Mucosa of descending colon (tissue), 3 donors: ENCODE measurements at regions not wholly inside any gene's neighbourhood (a gene's known extent, or its start where the extent isn't known, plus 50 kb on each side); places are given as distances from the start of the nearest gene placed in this dataset.

ENCODE experiments used
- ATAC-seq: fragments of 200-7000 bp; cut with Tn5 transposase; one replicate; pipeline ENCODE4 v1.9.1; 2020; ENCODE audit warnings: mild to moderate bottlenecking, moderate library complexity
- DNase-seq, 3 donors: peaks; one replicate each; pipeline ENCODE4 v3.0.0-alpha.2; 2020
- H3K36me3 ChIP-seq: fragments of 200-600 bp; one replicate; pipeline ENCODE4 v1.8.0; 2021; ENCODE audit warnings: low read depth, mild to moderate bottlenecking
- H3K4me1 ChIP-seq: fragments of 200-600 bp; one replicate; pipeline ENCODE4 v1.8.0; 2021; ENCODE audit warnings: low read depth, mild to moderate bottlenecking
- H3K4me3 ChIP-seq: fragments of 200-600 bp; one replicate; pipeline ENCODE4 v1.8.0; 2021; ENCODE audit warnings: mild to moderate bottlenecking
- H3K9me3 ChIP-seq: fragments of 200-600 bp; one replicate; pipeline ENCODE4 v1.8.0; 2021; ENCODE audit warnings: mild to moderate bottlenecking
- CTCF ChIP-seq: fragments of 200-600 bp; IDR thresholded peaks from one replicate; pipeline ENCODE4 v1.8.0; 2022; ENCODE audit warnings: antibody characterized with exemption, mild to moderate bottlenecking
- intact Hi-C, 2 donors: fragments of 100-400 bp; cut with DNase I in 1 of 2; cut with micrococcal nuclease in 1 of 2; formaldehyde crosslinking; loops; one replicate each; pipeline versions ENCODE4 v1.11.0 to v1.11.1; 2022; cut with DNase I, micrococcal nuclease
- donor health status: DM: no; HTN: no; CAD: no; lungs with moderate emphysema.
- donor health status: DM: no; HTN: no; CAD: no.
- donor health status: DM: no; HTN: yes; CAD: no.

- no peak for TF ChIP-seq CTCF
- Histone ChIP-seq H3K9me3 (no peaks in the 10 kb centered on the region), H3K36me3 (no peaks in the 10 kb centered on the region), H3K4me1 (no peaks in the 10 kb centered on the region), H3K4me3 (no peak overlapping the region)
- DNase-seq = no peak
- intact Hi-C loops = no loop called here
- ATAC-seq = no peak
These were observed 145.8 kb upstream of the SLC30A5 start for GRCh38 chr5:68947986-68948385.

DNA sequence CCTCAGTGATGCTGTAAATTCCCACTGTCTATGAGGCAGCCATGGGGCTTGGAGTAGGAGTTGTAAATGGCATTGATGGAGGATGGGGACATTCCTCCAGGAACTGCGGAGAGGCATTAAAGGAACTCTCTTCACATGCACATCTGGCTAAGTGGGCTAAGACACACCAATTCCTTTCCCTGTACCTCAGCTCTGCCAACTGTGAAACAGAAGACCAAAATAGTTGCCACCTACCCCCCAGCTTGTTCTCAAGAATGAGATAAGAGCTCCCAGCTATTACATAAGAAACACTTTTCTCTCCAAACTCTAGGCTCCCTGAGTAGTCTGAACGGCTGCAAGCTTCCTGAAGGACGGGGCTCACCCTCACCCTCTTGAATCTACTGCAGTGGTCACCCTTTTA is 144.6 kb upstream of the SLC30A5 start:
- Histone ChIP-seq H3K4me1 (no peaks in the 10 kb centered on the region), H3K4me3 (no peak overlapping the region), H3K36me3 (no peaks in the 10 kb centered on the region), H3K9me3 (no peaks in the 10 kb centered on the region)
- TF ChIP-seq CTCF = no peak
- ATAC-seq (no peak), DNase-seq (no peak)
- intact Hi-C loops = no loop called here

DNA sequence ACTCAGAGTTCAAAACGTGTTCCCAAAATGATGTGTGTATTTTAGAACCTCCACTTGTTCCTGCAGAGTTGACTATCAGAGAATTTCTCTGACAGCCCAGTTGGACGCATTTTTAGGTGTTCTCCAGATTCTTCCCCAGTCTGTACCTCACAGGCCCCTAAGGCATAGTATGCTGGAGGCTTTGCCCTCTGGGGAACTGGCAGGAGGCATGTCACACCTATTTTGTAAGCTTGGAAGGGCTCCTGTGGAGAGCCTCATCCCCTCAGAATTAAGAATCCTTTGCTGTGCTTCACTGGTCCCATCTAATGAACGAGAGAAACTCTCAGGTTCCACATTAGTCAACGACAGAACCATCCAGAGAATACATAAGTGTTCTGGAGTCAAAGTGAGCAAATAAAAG is 144.1 kb upstream of the SLC30A5 start:
- Histone ChIP-seq H3K9me3 (no peaks in the 10 kb centered on the region), H3K36me3 (no peaks in the 10 kb centered on the region), H3K4me3 (no peak overlapping the region), H3K4me1 (no peaks in the 10 kb centered on the region)
- TF ChIP-seq CTCF = no peak
- DNase-seq = no peak
- intact Hi-C loops = no loop called here
- ATAC-seq = no peak

GRCh38 chr5:68950125-68950524 is 143.7 kb upstream of the SLC30A5 start:
- no peaks in the 10 kb centered on the region for H3K4me1 ChIP-seq
- no peak overlapping the region for H3K4me3 ChIP-seq
- ATAC-seq = no peak
- TF ChIP-seq CTCF = no peak
- intact Hi-C loops = no loop called here
- no peaks in the 10 kb centered on the region for H3K36me3 ChIP-seq
- DNase-seq = no peak
- H3K9me3 ChIP-seq = no peaks in the 10 kb centered on the region

DNA sequence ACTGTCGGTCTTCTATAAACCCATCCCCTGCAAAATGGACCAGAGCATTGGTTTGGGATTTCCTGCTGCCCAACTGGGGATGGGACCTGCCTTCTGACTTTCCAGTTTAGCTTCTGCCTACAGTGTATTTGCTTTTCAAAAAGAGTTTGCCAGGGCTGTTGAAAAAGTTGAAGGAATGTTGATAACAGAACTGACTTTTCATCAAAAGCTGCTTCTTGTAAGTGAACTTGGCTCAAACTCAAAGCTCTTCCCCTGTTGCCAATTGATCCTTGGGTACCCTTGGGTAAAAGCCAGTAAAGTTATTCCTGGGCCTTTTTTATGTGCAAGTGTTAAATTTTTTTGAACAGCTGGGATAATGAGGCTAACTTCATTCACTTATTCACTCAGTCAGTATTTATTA is 142.9 kb upstream of the SLC30A5 start:
- Histone ChIP-seq H3K4me3 (no peak overlapping the region), H3K9me3 (no peaks in the 10 kb centered on the region), H3K36me3 (no peaks in the 10 kb centered on the region), H3K4me1 (no peaks in the 10 kb centered on the region)
- no peak for TF ChIP-seq CTCF
- no peak for ATAC-seq
- no peak for DNase-seq
- intact Hi-C loops = no loop called here

DNA sequence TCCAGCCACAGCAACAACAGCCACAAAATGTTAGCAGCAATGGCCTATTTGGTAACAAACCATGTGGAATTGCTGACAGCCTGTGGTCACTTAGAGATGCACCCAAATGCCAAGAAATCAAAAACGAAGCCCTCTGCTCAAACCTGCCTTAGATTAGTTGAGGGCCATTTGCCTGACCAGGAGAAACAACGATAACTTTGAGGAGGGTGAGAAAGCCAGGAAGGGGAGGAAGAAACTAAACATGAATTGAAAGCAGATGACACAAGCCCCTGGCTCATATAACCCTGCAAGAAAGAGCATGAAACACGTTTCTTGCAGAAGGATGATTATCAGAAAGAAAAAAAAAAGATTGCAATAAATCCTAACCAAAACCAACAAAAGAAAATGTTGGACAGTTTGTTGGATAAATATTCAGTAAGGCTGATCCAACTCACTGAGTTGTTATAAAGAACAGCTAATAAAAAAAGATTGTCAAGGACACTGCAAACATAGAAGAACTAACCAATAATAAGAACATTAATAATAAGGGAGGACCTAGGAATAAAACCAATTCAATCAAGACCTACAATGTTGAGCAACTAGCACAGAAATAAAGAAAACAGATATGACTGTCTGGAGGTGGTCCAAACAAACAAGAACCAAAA is 140.5 kb upstream of the SLC30A5 start:
- H3K4me1 ChIP-seq = no peaks in the 10 kb centered on the region
- DNase-seq (no peak), ATAC-seq (no peak)
- H3K36me3 ChIP-seq = no peaks in the 10 kb centered on the region
- no peaks in the 10 kb centered on the region for H3K9me3 ChIP-seq
- no peak overlapping the region for H3K4me3 ChIP-seq
- intact Hi-C loops = no loop called here
- TF ChIP-seq CTCF = no peak
